Medulla oblongata (tissue), 1 donor: ENCODE measurements at regions not wholly inside any gene's neighbourhood (a gene's known extent, or its start where the extent isn't known, plus 50 kb on each side); places are given as distances from the start of the nearest gene placed in this dataset.
A peak's percentile ranks its signal among the peaks of the same experiment; 100 is the strongest.

Experiments used
- DNase-seq: peaks from one replicate; pipeline ENCODE4 v3.0.0-alpha.2; 2015; ENCODE audit errors: extremely low spot score

GRCh38 chr4:104418286-104418685, 76.4 kb downstream of the CXXC4 start:
- DNase-seq, result no peak

- no peak for DNase-seq
These were observed 77.3 kb downstream of the CXXC4 start for GRCh38 chr4:104417357-104417882.

GRCh38 chr4:104416725-104417356, 77.9 kb downstream of the CXXC4 start:
- DNase-seq, result no peak

GRCh38 chr4:104413487-104413886, 81.2 kb downstream of the CXXC4 start:
- no peak for DNase-seq

- no peak for DNase-seq
These were observed 82.3 kb downstream of the CXXC4 start for GRCh38 chr4:104412344-104412743.

- no peak for DNase-seq
These were observed 83.2 kb downstream of the CXXC4 start for GRCh38 chr4:104411502-104411901.

- DNase-seq, result no peak
These were observed 85.8 kb downstream of the CXXC4 start for GRCh38 chr4:104408878-104409277.

GRCh38 chr4:104404361-104404760, 90.3 kb downstream of the CXXC4 start:
- DNase-seq, result no peak

- DNase-seq, result peak; percentile 29
These were observed 99.5 kb downstream of the CXXC4 start for GRCh38 chr4:104395168-104395614.

GRCh38 chr4:104394406-104395167, 100.1 kb downstream of the CXXC4 start:
- DNase-seq, result peak; percentile 83

GRCh38 chr4:104393655-104394324, 100.9 kb downstream of the CXXC4 start:
- DNase-seq, result no peak

GRCh38 chr4:104385713-104386112, 109.0 kb downstream of the CXXC4 start:
- DNase-seq, result no peak

GRCh38 chr4:104382961-104383360, 111.7 kb downstream of the CXXC4 start:
- DNase-seq, result no peak

- no peak for DNase-seq
These were observed 113.0 kb downstream of the CXXC4 start for GRCh38 chr4:104381729-104382128.

GRCh38 chr4:104365618-104366017, 129.1 kb downstream of the CXXC4 start:
- DNase-seq, result no peak

- DNase-seq, result no peak
These were observed 141.2 kb downstream of the CXXC4 start for GRCh38 chr4:104353481-104353880.

- no peak for DNase-seq
These were observed 142.5 kb downstream of the CXXC4 start for GRCh38 chr4:104352211-104352610.

GRCh38 chr4:104351706-104352105, 143.0 kb downstream of the CXXC4 start:
- no peak for DNase-seq

GRCh38 chr4:104345598-104346242, 149.0 kb downstream of the CXXC4 start:
- no peak for DNase-seq

GRCh38 chr4:104344342-104344980, 150.2 kb downstream of the CXXC4 start:
- DNase-seq, result no peak

GRCh38 chr4:104334410-104334809, 160.3 kb downstream of the CXXC4 start:
- no peak for DNase-seq
